ENCODE measurements at regions not wholly inside any gene's neighbourhood (a gene's known extent, or its start where the extent isn't known, plus 50 kb on each side); places are given as distances from the start of the nearest gene placed in this dataset.

- H3K4me1 ChIP-seq (ENCODE audit: control insufficient read depth, extremely low read depth, insufficient read depth, low read length) = no peaks in the 10 kb centered on the region
- H3K79me2 ChIP-seq (ENCODE audit: control insufficient read depth, insufficient read depth, low read length) = no peaks in the 10 kb centered on the region
- no peak overlapping the region for H2AFZ ChIP-seq (ENCODE audit: control insufficient read depth, low read length)
- FAIRE-seq (no peak), DNase-seq (ENCODE audit: low read depth, low spot score) (no peak)
- H3K4me3 ChIP-seq (ENCODE audit: control insufficient read depth in 2 of 3, extremely low read depth in 1 of 3, insufficient read depth in 2 of 3, low read depth in 1 of 3, low read length in 3 of 3) = no peak overlapping the region
- H3K4me2 ChIP-seq (ENCODE audit: control insufficient read depth, extremely low read depth, insufficient read depth, low read depth, low read length) = no peak overlapping the region
- dilution Hi-C loops (cut with MboI; ENCODE audit: extremely low pct_ligation_motif_present, low sequenced_read_pairs) = no loop called here
- TF ChIP-seq CTCF (optimal IDR thresholded peaks at IDR 0.05 in 1 of 3, IDR thresholded peaks at IDR 0.05 in 1 of 3, conservative IDR thresholded peaks at IDR 0.05 in 1 of 3; ENCODE audit: extremely low read depth in 1 of 3, insufficient read depth in 2 of 3, low read length in 3 of 3) (no peak), EZH2 (IDR thresholded peaks at IDR 0.05; ENCODE audit: low read length) (no peak)
- no peaks in the 10 kb centered on the region for H4K20me1 ChIP-seq (ENCODE audit: control insufficient read depth, extremely low read depth, insufficient read depth, low read length)
- H3K9ac ChIP-seq (ENCODE audit: control insufficient read depth, extremely low read depth, insufficient read depth, low read length) = no peak overlapping the region
- peaks cover 7% of the 10 kb centered on the region for H3K27me3 ChIP-seq (ENCODE audit: control insufficient read depth, extremely low read depth, insufficient read depth, low read length)
- H3K9me3 ChIP-seq (ENCODE audit: control insufficient read depth, low read depth, low read length) = no peaks in the 10 kb centered on the region
- H3K27ac ChIP-seq (ENCODE audit: control insufficient read depth, insufficient read depth, low read length) = no peak overlapping the region
- H3K36me3 ChIP-seq (ENCODE audit: control insufficient read depth in 2 of 2, extremely low read depth in 1 of 2, insufficient read depth in 2 of 2, low read length in 2 of 2) = no peaks in the 10 kb centered on the region
- no peaks in the 10 kb centered on the region for H3K9me1 ChIP-seq (ENCODE audit: control insufficient read depth, extremely low read depth, insufficient read depth, low read length)
Observed at GRCh38 chr12:131457028-131457310, 253.9 kb upstream of the SFSWAP start.

- Histone ChIP-seq H3K9me1 (ENCODE audit: control insufficient read depth, extremely low read depth, insufficient read depth, low read length) (no peaks in the 10 kb centered on the region), H3K36me3 (ENCODE audit: control insufficient read depth in 2 of 2, extremely low read depth in 1 of 2, insufficient read depth in 2 of 2, low read length in 2 of 2) (no peaks in the 10 kb centered on the region), H3K4me2 (ENCODE audit: control insufficient read depth, extremely low read depth, insufficient read depth, low read depth, low read length) (no peak overlapping the region), H2AFZ (ENCODE audit: control insufficient read depth, low read length) (no peak overlapping the region), H3K27me3 (ENCODE audit: control insufficient read depth, extremely low read depth, insufficient read depth, low read length) (peaks cover 7% of the 10 kb centered on the region), H4K20me1 (ENCODE audit: control insufficient read depth, extremely low read depth, insufficient read depth, low read length) (no peaks in the 10 kb centered on the region), H3K9me3 (ENCODE audit: control insufficient read depth, low read depth, low read length) (no peaks in the 10 kb centered on the region), H3K9ac (ENCODE audit: control insufficient read depth, extremely low read depth, insufficient read depth, low read length) (no peak overlapping the region), H3K4me3 (ENCODE audit: control insufficient read depth in 2 of 3, extremely low read depth in 1 of 3, insufficient read depth in 2 of 3, low read depth in 1 of 3, low read length in 3 of 3) (no peak overlapping the region), H3K27ac (ENCODE audit: control insufficient read depth, insufficient read depth, low read length) (no peak overlapping the region), H3K79me2 (ENCODE audit: control insufficient read depth, insufficient read depth, low read length) (no peaks in the 10 kb centered on the region), H3K4me1 (ENCODE audit: control insufficient read depth, extremely low read depth, insufficient read depth, low read length) (no peaks in the 10 kb centered on the region)
- FAIRE-seq (no peak), DNase-seq (ENCODE audit: low read depth, low spot score) (no peak)
- TF ChIP-seq EZH2 (IDR thresholded peaks at IDR 0.05; ENCODE audit: low read length) = no peak
- dilution Hi-C loops (cut with MboI; ENCODE audit: extremely low pct_ligation_motif_present, low sequenced_read_pairs) = no loop called here
Observed at GRCh38 chr12:131457331-131458047, 253.4 kb upstream of the SFSWAP start.

GRCh38 chr12:131458048-131458374, 252.9 kb upstream of the SFSWAP start:
- TF ChIP-seq EZH2 (IDR thresholded peaks at IDR 0.05; ENCODE audit: low read length) (no peak), CTCF (optimal IDR thresholded peaks at IDR 0.05 in 1 of 3, IDR thresholded peaks at IDR 0.05 in 1 of 3, conservative IDR thresholded peaks at IDR 0.05 in 1 of 3; ENCODE audit: extremely low read depth in 1 of 3, insufficient read depth in 2 of 3, low read length in 3 of 3) (no peak)
- Histone ChIP-seq H3K79me2 (ENCODE audit: control insufficient read depth, insufficient read depth, low read length) (no peaks in the 10 kb centered on the region), H2AFZ (ENCODE audit: control insufficient read depth, low read length) (no peak overlapping the region), H3K4me3 (ENCODE audit: control insufficient read depth in 2 of 3, extremely low read depth in 1 of 3, insufficient read depth in 2 of 3, low read depth in 1 of 3, low read length in 3 of 3) (no peak overlapping the region), H3K27me3 (ENCODE audit: control insufficient read depth, extremely low read depth, insufficient read depth, low read length) (peaks cover 7% of the 10 kb centered on the region), H3K27ac (ENCODE audit: control insufficient read depth, insufficient read depth, low read length) (no peak overlapping the region), H4K20me1 (ENCODE audit: control insufficient read depth, extremely low read depth, insufficient read depth, low read length) (no peaks in the 10 kb centered on the region), H3K9ac (ENCODE audit: control insufficient read depth, extremely low read depth, insufficient read depth, low read length) (no peak overlapping the region), H3K4me2 (ENCODE audit: control insufficient read depth, extremely low read depth, insufficient read depth, low read depth, low read length) (no peak overlapping the region), H3K36me3 (ENCODE audit: control insufficient read depth in 2 of 2, extremely low read depth in 1 of 2, insufficient read depth in 2 of 2, low read length in 2 of 2) (no peaks in the 10 kb centered on the region), H3K9me1 (ENCODE audit: control insufficient read depth, extremely low read depth, insufficient read depth, low read length) (no peaks in the 10 kb centered on the region), H3K4me1 (ENCODE audit: control insufficient read depth, extremely low read depth, insufficient read depth, low read length) (no peaks in the 10 kb centered on the region), H3K9me3 (ENCODE audit: control insufficient read depth, low read depth, low read length) (no peaks in the 10 kb centered on the region)
- dilution Hi-C loops (cut with MboI; ENCODE audit: extremely low pct_ligation_motif_present, low sequenced_read_pairs) = no loop called here
- no peak for DNase-seq (ENCODE audit: low read depth, low spot score)
- no peak for FAIRE-seq

Data from keratinocyte (primary cell).